ENCODE measurements at regions not wholly inside any gene's neighbourhood (a gene's known extent, or its start where the extent isn't known, plus 50 kb on each side); places are given as distances from the start of the nearest gene placed in this dataset.

DNA sequence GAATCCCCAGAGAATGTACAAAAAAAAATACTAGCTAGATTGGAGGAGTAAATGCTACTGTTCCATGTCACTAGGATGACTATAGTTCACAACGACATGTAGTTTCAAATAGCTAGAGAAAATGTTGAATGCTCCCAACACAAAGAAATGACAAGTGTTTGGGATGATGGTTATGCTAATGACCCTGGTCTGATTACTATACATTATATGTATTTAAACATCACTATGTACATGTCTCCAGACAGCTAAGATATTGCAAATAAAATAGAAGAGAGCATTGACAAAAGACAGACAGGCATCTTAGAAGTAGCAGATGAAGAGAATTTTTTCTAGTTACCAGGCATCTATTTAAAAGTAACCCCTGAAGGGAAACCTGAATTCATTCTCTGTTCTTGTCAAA lies 281.6 kb upstream of the SLC16A7 start:
- intact Hi-C loops (cut with micrococcal nuclease; ENCODE audit: unreplicated experiment) = no loop called here
- DNase-seq (ENCODE audit: low read depth, low spot score) (no peak), ATAC-seq (no peak)
- Histone ChIP-seq H3K9me3 (ENCODE audit: control insufficient read depth, insufficient read depth, low read depth, low read length) (no peaks in the 10 kb centered on the region), H3K4me3 (ENCODE audit: low read depth in 2 of 2, low read length in 2 of 2) (no peak overlapping the region), H3K27me3 (ENCODE audit: control insufficient read depth, insufficient read depth, low read length) (no peaks in the 10 kb centered on the region), H3K36me3 (ENCODE audit: control insufficient read depth, insufficient read depth, low read length) (no peaks in the 10 kb centered on the region), H3K27ac (ENCODE audit: low read length) (no peak overlapping the region), H3K4me1 (ENCODE audit: control insufficient read depth, insufficient read depth, low read length) (no peaks in the 10 kb centered on the region)
- in situ Hi-C loops (cut with HindIII; ENCODE audit: low pct_unique_long_range_greater_than_20kb, low sequenced_read_pairs) = no loop called here
- ChIA-PET POLR2A (no interaction called here), CTCF (no interaction called here)
- no peak for TF ChIP-seq POLR2AphosphoS5 (IDR thresholded peaks at IDR 0.05; ENCODE audit: low read depth, low read length)
- TF ChIP-seq, protein P1, sequence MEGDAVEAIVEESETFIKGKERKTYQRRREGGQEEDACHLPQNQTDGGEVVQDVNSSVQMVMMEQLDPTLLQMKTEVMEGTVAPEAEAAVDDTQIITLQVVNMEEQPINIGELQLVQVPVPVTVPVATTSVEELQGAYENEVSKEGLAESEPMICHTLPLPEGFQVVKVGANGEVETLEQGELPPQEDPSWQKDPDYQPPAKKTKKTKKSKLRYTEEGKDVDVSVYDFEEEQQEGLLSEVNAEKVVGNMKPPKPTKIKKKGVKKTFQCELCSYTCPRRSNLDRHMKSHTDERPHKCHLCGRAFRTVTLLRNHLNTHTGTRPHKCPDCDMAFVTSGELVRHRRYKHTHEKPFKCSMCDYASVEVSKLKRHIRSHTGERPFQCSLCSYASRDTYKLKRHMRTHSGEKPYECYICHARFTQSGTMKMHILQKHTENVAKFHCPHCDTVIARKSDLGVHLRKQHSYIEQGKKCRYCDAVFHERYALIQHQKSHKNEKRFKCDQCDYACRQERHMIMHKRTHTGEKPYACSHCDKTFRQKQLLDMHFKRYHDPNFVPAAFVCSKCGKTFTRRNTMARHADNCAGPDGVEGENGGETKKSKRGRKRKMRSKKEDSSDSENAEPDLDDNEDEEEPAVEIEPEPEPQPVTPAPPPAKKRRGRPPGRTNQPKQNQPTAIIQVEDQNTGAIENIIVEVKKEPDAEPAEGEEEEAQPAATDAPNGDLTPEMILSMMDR (IDR thresholded peaks at IDR 0.05) = no peak
- TF ChIP-seq TCF7L2 (IDR thresholded peaks at IDR 0.05; ENCODE audit: low read depth, low read length) = no peak
- TF ChIP-seq SIN3A (IDR thresholded peaks at IDR 0.05; ENCODE audit: borderline replicate concordance, insufficient read depth, low read depth, low read length) = no peak
- TF ChIP-seq, protein P2, sequence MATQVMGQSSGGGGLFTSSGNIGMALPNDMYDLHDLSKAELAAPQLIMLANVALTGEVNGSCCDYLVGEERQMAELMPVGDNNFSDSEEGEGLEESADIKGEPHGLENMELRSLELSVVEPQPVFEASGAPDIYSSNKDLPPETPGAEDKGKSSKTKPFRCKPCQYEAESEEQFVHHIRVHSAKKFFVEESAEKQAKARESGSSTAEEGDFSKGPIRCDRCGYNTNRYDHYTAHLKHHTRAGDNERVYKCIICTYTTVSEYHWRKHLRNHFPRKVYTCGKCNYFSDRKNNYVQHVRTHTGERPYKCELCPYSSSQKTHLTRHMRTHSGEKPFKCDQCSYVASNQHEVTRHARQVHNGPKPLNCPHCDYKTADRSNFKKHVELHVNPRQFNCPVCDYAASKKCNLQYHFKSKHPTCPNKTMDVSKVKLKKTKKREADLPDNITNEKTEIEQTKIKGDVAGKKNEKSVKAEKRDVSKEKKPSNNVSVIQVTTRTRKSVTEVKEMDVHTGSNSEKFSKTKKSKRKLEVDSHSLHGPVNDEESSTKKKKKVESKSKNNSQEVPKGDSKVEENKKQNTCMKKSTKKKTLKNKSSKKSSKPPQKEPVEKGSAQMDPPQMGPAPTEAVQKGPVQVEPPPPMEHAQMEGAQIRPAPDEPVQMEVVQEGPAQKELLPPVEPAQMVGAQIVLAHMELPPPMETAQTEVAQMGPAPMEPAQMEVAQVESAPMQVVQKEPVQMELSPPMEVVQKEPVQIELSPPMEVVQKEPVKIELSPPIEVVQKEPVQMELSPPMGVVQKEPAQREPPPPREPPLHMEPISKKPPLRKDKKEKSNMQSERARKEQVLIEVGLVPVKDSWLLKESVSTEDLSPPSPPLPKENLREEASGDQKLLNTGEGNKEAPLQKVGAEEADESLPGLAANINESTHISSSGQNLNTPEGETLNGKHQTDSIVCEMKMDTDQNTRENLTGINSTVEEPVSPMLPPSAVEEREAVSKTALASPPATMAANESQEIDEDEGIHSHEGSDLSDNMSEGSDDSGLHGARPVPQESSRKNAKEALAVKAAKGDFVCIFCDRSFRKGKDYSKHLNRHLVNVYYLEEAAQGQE (IDR thresholded peaks at IDR 0.05; ENCODE audit: insufficient read depth in 1 of 2, low read depth in 2 of 2, low read length in 1 of 2) = no peak
- no TSS peak for BruUV-seq (replicated peaks)

DNA sequence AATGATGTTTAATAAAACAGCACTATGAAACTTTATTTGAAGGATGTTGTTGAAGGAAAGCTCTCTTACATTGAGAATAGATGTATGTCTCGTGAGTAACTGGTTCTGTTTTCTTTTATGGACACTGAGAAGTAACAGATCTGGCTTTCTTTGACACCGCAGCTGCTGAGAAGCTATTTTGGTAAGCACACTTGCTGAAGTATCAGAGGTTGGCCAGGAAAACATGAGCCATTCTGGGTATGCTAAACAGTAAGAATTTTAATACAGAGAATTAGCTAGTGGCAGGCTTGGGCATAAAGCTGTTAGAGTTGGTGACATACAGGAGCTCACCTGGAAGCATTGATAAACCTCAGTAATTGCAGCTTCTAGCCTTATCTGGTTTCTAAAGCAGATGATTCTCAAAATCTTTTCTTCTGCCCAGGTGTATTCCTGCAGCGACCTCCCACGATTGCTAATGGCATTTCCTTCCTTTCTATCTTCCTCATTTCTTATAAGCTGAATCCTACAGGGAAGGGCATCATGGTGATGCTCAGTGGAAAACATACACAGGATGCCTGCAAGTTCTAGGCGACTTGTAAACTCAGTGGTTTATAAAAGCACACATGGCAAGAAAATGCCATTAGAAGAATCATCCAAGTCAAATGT lies 291.6 kb upstream of the SLC16A7 start:
- intact Hi-C loops (cut with micrococcal nuclease; ENCODE audit: unreplicated experiment) (no loop called here), in situ Hi-C loops (cut with HindIII; ENCODE audit: low pct_unique_long_range_greater_than_20kb, low sequenced_read_pairs) (no loop called here)
- TF ChIP-seq TCF7L2 (IDR thresholded peaks at IDR 0.05; ENCODE audit: low read depth, low read length) (no peak), POLR2AphosphoS5 (IDR thresholded peaks at IDR 0.05; ENCODE audit: low read depth, low read length) (no peak), SIN3A (IDR thresholded peaks at IDR 0.05; ENCODE audit: borderline replicate concordance, insufficient read depth, low read depth, low read length) (no peak)
- TF ChIP-seq, protein P1 (IDR thresholded peaks at IDR 0.05) = no peak
- TF ChIP-seq, protein P2 (IDR thresholded peaks at IDR 0.05; ENCODE audit: insufficient read depth in 1 of 2, low read depth in 2 of 2, low read length in 1 of 2) = no peak
- Histone ChIP-seq H3K27me3 (ENCODE audit: control insufficient read depth, insufficient read depth, low read length) (no peaks in the 10 kb centered on the region), H3K4me1 (ENCODE audit: control insufficient read depth, insufficient read depth, low read length) (no peaks in the 10 kb centered on the region), H3K9me3 (ENCODE audit: control insufficient read depth, insufficient read depth, low read depth, low read length) (no peaks in the 10 kb centered on the region), H3K27ac (ENCODE audit: low read length) (no peak overlapping the region), H3K4me3 (ENCODE audit: low read depth in 2 of 2, low read length in 2 of 2) (no peak overlapping the region), H3K36me3 (ENCODE audit: control insufficient read depth, insufficient read depth, low read length) (no peaks in the 10 kb centered on the region)
- no TSS peak for BruUV-seq (replicated peaks)
- ChIA-PET POLR2A (no interaction called here), CTCF (no interaction called here)
- ATAC-seq (no peak), DNase-seq (ENCODE audit: low read depth, low spot score) (no peak)
